GM12891 (cell line): ENCODE measurements at regions not wholly inside any gene's neighbourhood (a gene's known extent, or its start where the extent isn't known, plus 50 kb on each side); places are given as distances from the start of the nearest gene placed in this dataset.

Source experiments
- POLR2A ChIP-seq: IDR thresholded peaks from 2 replicates; pipeline ENCODE4 v1.6.1; 2011; ENCODE audit warnings: low read depth, low read length, control low read depth
- POLR2AphosphoS5 ChIP-seq: IDR thresholded peaks from 2 replicates; pipeline ENCODE4 v1.6.1; 2011; ENCODE audit warnings: low read depth, low read length, control low read depth
- TAF1 ChIP-seq: IDR thresholded peaks from 2 replicates; pipeline ENCODE4 v1.6.1; 2011; ENCODE audit warnings: low read depth, low read length, control low read depth

GRCh38 chr6:3913077-3913957, 64.1 kb downstream of the FAM50B start:
- TF ChIP-seq POLR2AphosphoS5 (no peak), POLR2A (no peak), TAF1 (no peak)
